ENCODE measurements at regions not wholly inside any gene's neighbourhood (a gene's known extent, or its start where the extent isn't known, plus 50 kb on each side); places are given as distances from the start of the nearest gene placed in this dataset.
A peak's percentile ranks its signal among the peaks of the same experiment; 100 is the strongest.
"Not testable (repeated sequence)": the region's sequence is repeated elsewhere in the genome, so short reads cannot be mapped to it uniquely, and the experiment has no call there.

DNA sequence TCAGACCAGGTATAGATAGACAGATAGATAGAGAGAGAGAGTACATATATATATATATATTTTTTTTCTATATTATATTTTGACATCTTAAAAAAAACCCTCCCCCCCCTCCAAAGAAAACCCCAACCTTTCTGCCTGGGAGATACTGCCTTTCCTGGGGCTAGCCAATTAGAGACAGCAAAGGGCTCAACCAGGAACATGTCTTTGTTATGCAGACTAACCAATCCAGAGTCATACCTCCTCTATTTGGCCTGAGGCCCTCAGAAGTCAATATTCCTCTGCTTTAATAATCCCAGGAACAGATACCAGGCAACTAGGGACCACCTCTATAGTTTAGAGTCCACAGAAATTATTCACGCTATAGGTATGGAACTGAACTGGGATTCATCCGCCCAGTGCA, 135.6 kb upstream of the MAD2L1 start:
- Histone ChIP-seq H3K4me3 (ENCODE audit: low read length) (no peak overlapping the region), H3K27ac (ENCODE audit: low read depth, low read length) (no peak overlapping the region), H3K27me3 (ENCODE audit: insufficient read depth, low read length) (no peaks in the 10 kb centered on the region), H3K9me3 (ENCODE audit: insufficient read depth, low read depth, low read length) (0 out of 2 replicates have a peak, but pooled peaks cover 2% of the 10 kb centered on the region), H3K4me1 (ENCODE audit: insufficient read depth, low read length) (peaks cover 16% of the 10 kb centered on the region), H3K9ac (ENCODE audit: low read depth, low read length) (no peak overlapping the region), H3K36me3 (ENCODE audit: insufficient read depth, low read length) (no peaks in the 10 kb centered on the region)
- 92% methylated on average over 2 of the region's 2 CpGs for WGBS

GRCh38 chr4:120200573-120201110, 134.0 kb upstream of the MAD2L1 start:
- H3K27ac ChIP-seq (ENCODE audit: low read depth, low read length); H3K36me3 ChIP-seq (ENCODE audit: insufficient read depth, low read length); H3K9me3 ChIP-seq (ENCODE audit: insufficient read depth, low read depth, low read length); H3K4me3 ChIP-seq (ENCODE audit: low read length); H3K27me3 ChIP-seq (ENCODE audit: insufficient read depth, low read length); H3K9ac ChIP-seq (ENCODE audit: low read depth, low read length): not testable (repeated sequence)
- WGBS, result 95% methylated on average over 2 of the region's 4 CpGs
- peaks cover 16% of the 10 kb centered on the region for H3K4me1 ChIP-seq (ENCODE audit: insufficient read depth, low read length)

DNA sequence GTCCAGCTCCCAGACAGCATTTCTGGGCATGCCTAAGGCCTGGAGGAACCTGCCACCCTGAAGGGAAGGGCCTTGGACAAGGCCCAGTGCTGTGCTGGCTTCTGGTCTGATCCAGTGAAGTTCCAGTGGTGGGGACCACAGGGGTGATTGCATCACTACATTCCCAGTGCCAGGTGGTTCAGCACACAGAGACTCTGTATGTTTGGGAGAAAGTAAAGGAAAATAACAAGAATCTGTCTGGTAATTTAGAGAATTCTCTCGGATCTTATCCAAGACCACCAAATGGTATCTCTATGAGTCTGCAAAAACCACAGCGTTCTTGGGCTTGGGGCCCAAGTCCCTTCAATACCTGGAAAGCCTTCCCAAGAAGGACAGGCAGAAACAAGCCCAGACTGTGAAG, 131.8 kb upstream of the MAD2L1 start:
- 0 out of 2 replicates have a peak, but pooled peaks cover 2% of the 10 kb centered on the region for H3K9me3 ChIP-seq (ENCODE audit: insufficient read depth, low read depth, low read length)
- peaks cover 16% of the 10 kb centered on the region for H3K4me1 ChIP-seq (ENCODE audit: insufficient read depth, low read length)
- H3K9ac ChIP-seq (ENCODE audit: low read depth, low read length), result no peak overlapping the region
- no peak overlapping the region for H3K4me3 ChIP-seq (ENCODE audit: low read length)
- WGBS, result 91% methylated on average over 2 of the region's 2 CpGs
- no peak overlapping the region for H3K27ac ChIP-seq (ENCODE audit: low read depth, low read length)
- H3K27me3 ChIP-seq (ENCODE audit: insufficient read depth, low read length), result no peaks in the 10 kb centered on the region
- H3K36me3 ChIP-seq (ENCODE audit: insufficient read depth, low read length), result no peaks in the 10 kb centered on the region

DNA sequence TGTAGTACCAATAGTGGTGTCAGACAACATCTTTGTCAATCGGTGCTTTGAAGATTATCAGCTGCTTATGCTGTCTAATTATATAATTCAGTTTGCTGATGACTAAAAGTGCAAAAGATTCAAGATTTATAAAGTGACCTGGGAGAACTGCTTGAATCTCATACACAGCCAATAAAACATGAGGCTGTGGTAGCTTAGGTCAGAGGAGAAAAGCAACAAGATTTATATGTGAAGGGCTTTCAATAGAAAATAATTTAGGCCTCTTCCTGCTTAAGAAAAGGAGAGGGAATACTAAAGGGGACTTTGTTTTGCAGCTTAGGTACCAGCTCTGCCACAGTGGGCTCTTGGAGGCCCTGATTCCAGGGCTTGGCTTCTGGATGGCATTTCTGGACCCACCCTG, 111.0 kb upstream of the MAD2L1 start:
- Histone ChIP-seq H3K9ac (ENCODE audit: low read depth, low read length) (no peak overlapping the region), H3K27me3 (ENCODE audit: insufficient read depth, low read length) (no peaks in the 10 kb centered on the region), H3K4me3 (ENCODE audit: low read length) (no peak overlapping the region), H3K27ac (ENCODE audit: low read depth, low read length) (no peak overlapping the region), H3K9me3 (ENCODE audit: insufficient read depth, low read depth, low read length) (no peaks in the 10 kb centered on the region), H3K36me3 (ENCODE audit: insufficient read depth, low read length) (no peaks in the 10 kb centered on the region), H3K4me1 (ENCODE audit: insufficient read depth, low read length) (no peaks in the 10 kb centered on the region)
- 100% methylated on average over 1 of the region's 1 CpG for WGBS

GRCh38 chr4:120175272-120175671, 108.6 kb upstream of the MAD2L1 start:
- H3K9ac ChIP-seq (ENCODE audit: low read depth, low read length), result no peak overlapping the region
- H3K27ac ChIP-seq (ENCODE audit: low read depth, low read length), result no peak overlapping the region
- H3K4me3 ChIP-seq (ENCODE audit: low read length), result no peak overlapping the region
- 100% methylated on average over 1 of the region's 2 CpGs for WGBS
- H3K27me3 ChIP-seq (ENCODE audit: insufficient read depth, low read length), result no peaks in the 10 kb centered on the region
- H3K36me3 ChIP-seq (ENCODE audit: insufficient read depth, low read length), result no peaks in the 10 kb centered on the region
- no peaks in the 10 kb centered on the region for H3K9me3 ChIP-seq (ENCODE audit: insufficient read depth, low read depth, low read length)
- no peaks in the 10 kb centered on the region for H3K4me1 ChIP-seq (ENCODE audit: insufficient read depth, low read length)

- Histone ChIP-seq H3K9ac (ENCODE audit: low read depth, low read length) (no peak overlapping the region), H3K27me3 (ENCODE audit: insufficient read depth, low read length) (no peaks in the 10 kb centered on the region), H3K9me3 (ENCODE audit: insufficient read depth, low read depth, low read length) (no peaks in the 10 kb centered on the region), H3K4me3 (ENCODE audit: low read length) (no peak overlapping the region), H3K4me1 (ENCODE audit: insufficient read depth, low read length) (peaks cover 9% of the 10 kb centered on the region), H3K27ac (ENCODE audit: low read depth, low read length) (no peak overlapping the region), H3K36me3 (ENCODE audit: insufficient read depth, low read length) (no peaks in the 10 kb centered on the region)
- WGBS, result 95% methylated on average over 2 of the region's 2 CpGs
These were observed 97.2 kb upstream of the MAD2L1 start for GRCh38 chr4:120163895-120164294.

GRCh38 chr4:120158841-120159463, 92.3 kb upstream of the MAD2L1 start:
- H3K9me3 ChIP-seq (ENCODE audit: insufficient read depth, low read depth, low read length), result no peaks in the 10 kb centered on the region
- no peak overlapping the region for H3K9ac ChIP-seq (ENCODE audit: low read depth, low read length)
- H3K27ac ChIP-seq (ENCODE audit: low read depth, low read length), result 0 out of 2 replicates have a peak overlapping the region, but pooled peaks have one; percentile 7
- H3K4me3 ChIP-seq (ENCODE audit: low read length), result no peak overlapping the region
- no peaks in the 10 kb centered on the region for H3K36me3 ChIP-seq (ENCODE audit: insufficient read depth, low read length)
- no peaks in the 10 kb centered on the region for H3K27me3 ChIP-seq (ENCODE audit: insufficient read depth, low read length)
- peaks cover 15% of the 10 kb centered on the region for H3K4me1 ChIP-seq (ENCODE audit: insufficient read depth, low read length)
- WGBS, result 74% methylated on average over 3 of the region's 3 CpGs

DNA sequence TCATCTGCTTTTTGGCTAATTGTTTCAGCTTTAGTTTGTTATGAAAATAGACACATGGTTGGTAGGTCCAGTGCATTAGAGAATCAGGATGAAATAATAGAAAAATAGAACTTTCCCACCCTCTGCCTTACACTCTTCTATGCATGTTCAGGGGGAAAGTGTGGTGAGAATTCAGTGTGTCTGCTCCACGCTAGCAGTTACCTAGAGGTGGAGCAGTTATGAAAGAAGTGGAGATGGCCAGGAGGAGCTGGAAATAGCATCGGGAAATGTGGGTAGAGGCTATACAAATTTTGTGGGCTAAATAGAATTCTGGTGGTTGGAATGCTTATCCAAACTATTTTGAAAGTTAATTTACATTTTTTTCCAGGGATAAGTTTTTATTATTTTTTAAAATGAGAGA, 91.4 kb upstream of the MAD2L1 start:
- Histone ChIP-seq H3K4me1 (ENCODE audit: insufficient read depth, low read length) (peaks cover 15% of the 10 kb centered on the region), H3K9me3 (ENCODE audit: insufficient read depth, low read depth, low read length) (no peaks in the 10 kb centered on the region), H3K27me3 (ENCODE audit: insufficient read depth, low read length) (no peaks in the 10 kb centered on the region), H3K4me3 (ENCODE audit: low read length) (no peak overlapping the region), H3K9ac (ENCODE audit: low read depth, low read length) (no peak overlapping the region), H3K27ac (ENCODE audit: low read depth, low read length) (no peak overlapping the region), H3K36me3 (ENCODE audit: insufficient read depth, low read length) (no peaks in the 10 kb centered on the region)
- 73% methylated on average over 2 of the region's 2 CpGs for WGBS

DNA sequence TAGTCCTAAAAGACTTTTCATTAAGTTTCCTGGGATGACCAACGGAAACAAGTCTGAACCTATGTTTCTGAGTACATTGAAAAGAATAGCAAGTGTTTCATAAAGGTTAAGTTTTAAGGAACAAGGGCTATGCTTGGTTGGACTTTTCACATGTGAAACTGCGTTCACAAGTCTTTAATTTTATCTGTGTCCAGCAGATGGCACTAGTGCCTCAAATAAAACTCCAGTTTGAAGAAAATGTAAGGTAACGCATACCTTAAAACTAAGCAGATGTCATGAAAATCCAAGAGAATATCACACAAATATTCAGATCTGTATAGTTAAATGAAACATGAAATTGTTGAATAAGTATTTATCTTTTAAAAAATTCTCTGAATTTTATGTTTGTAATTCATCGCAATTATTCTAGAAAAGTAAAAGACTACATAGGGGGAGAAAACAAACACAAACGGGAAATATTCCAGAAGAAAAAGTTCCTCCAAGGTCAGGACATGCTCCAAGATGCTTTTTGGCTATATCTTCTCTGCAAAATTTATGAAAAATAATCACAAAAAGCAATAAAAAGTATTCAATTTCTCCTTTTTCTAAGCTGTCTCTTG, 89.6 kb upstream of the MAD2L1 start:
- no peak overlapping the region for H3K4me3 ChIP-seq (ENCODE audit: low read length)
- H3K4me1 ChIP-seq (ENCODE audit: insufficient read depth, low read length), result peaks cover 15% of the 10 kb centered on the region
- no peaks in the 10 kb centered on the region for H3K9me3 ChIP-seq (ENCODE audit: insufficient read depth, low read depth, low read length)
- 37% methylated on average over 4 of the region's 5 CpGs for WGBS
- H3K27me3 ChIP-seq (ENCODE audit: insufficient read depth, low read length), result no peaks in the 10 kb centered on the region
- no peak overlapping the region for H3K27ac ChIP-seq (ENCODE audit: low read depth, low read length)
- H3K9ac ChIP-seq (ENCODE audit: low read depth, low read length), result no peak overlapping the region
- H3K36me3 ChIP-seq (ENCODE audit: insufficient read depth, low read length), result no peaks in the 10 kb centered on the region

DNA sequence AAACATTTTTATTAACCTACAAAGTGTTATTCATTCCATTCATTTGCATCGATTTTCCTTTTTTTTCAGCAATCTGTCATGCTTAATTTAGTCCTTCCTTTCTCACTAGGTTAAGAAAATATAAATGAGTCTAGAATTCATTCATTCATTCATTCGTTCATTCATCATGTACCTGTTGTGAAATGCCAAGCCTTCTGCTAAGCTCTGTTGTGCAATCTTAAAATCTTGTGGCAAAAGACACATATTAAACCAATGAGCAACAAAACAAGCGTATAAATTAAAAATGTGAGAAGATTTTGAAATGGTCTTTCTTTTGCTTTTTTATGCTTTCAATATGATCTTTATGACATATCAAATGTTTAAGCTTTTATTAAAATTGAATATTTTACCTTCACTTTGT, 88.6 kb upstream of the MAD2L1 start:
- Histone ChIP-seq H3K27ac (ENCODE audit: low read depth, low read length) (no peak overlapping the region), H3K36me3 (ENCODE audit: insufficient read depth, low read length) (no peaks in the 10 kb centered on the region), H3K9ac (ENCODE audit: low read depth, low read length) (no peak overlapping the region), H3K4me1 (ENCODE audit: insufficient read depth, low read length) (peaks cover 15% of the 10 kb centered on the region), H3K9me3 (ENCODE audit: insufficient read depth, low read depth, low read length) (no peaks in the 10 kb centered on the region), H3K4me3 (ENCODE audit: low read length) (no peak overlapping the region), H3K27me3 (ENCODE audit: insufficient read depth, low read length) (no peaks in the 10 kb centered on the region)
- 77% methylated on average over 2 of the region's 3 CpGs for WGBS

- WGBS, result 96% methylated on average over 3 of the region's 3 CpGs
- Histone ChIP-seq H3K4me1 (ENCODE audit: insufficient read depth, low read length) (no peaks in the 10 kb centered on the region), H3K36me3 (ENCODE audit: insufficient read depth, low read length) (no peaks in the 10 kb centered on the region), H3K9me3 (ENCODE audit: insufficient read depth, low read depth, low read length) (no peaks in the 10 kb centered on the region), H3K9ac (ENCODE audit: low read depth, low read length) (no peak overlapping the region), H3K27ac (ENCODE audit: low read depth, low read length) (no peak overlapping the region), H3K4me3 (ENCODE audit: low read length) (no peak overlapping the region), H3K27me3 (ENCODE audit: insufficient read depth, low read length) (no peaks in the 10 kb centered on the region)
These were observed 78.0 kb upstream of the MAD2L1 start for GRCh38 chr4:120144634-120145033.

All from HUES64 (cell line).